H1 (cell line): ENCODE measurements at regions not wholly inside any gene's neighbourhood (a gene's known extent, or its start where the extent isn't known, plus 50 kb on each side); places are given as distances from the start of the nearest gene placed in this dataset.

Source experiments
- BRCA1 ChIP-seq: IDR thresholded peaks from 2 replicates; pipeline ENCODE4 v1.6.1; 2012; ENCODE audit warnings: low read depth, low read length, improper control_type of control experiment
- CHD1 ChIP-seq: IDR thresholded peaks from 2 replicates; pipeline ENCODE4 v1.6.1; 2012; ENCODE audit warnings: low read depth, low read length, improper control_type of control experiment
- EP300 ChIP-seq, 2 experiments: IDR thresholded peaks; 1 replicate in 1 of 2; 2 replicates in 1 of 2; pipeline ENCODE4 v1.6.1; 2011 to 2012; ENCODE audit warnings: low read depth in 2 of 2, low read length in 2 of 2, mild to moderate bottlenecking in 2 of 2, borderline replicate concordance in 1 of 2, inconsistent platforms in 1 of 2, moderate library complexity in 1 of 2
- EZH2 ChIP-seq: fragments of 200-600 bp; sonication (generic); IDR thresholded peaks from 2 replicates; pipeline ENCODE4 v1.7.1; 2012; ENCODE audit warnings: low read depth, mild to moderate bottlenecking, moderate library complexity, low read length, inconsistent platforms; ENCODE audit not compliant: severe bottlenecking
- JUND ChIP-seq: IDR thresholded peaks from 2 replicates; pipeline ENCODE4 v1.6.1; 2011; ENCODE audit warnings: mild to moderate bottlenecking, improper control_type of control experiment, low read length
- KDM1A ChIP-seq: fragments of 200-600, 300-600 bp; sonication (generic); IDR thresholded peaks from 2 replicates; pipeline ENCODE4 v1.7.1; 2016; ENCODE audit warnings: mild to moderate bottlenecking, low read length, borderline replicate concordance
- POLR2AphosphoS5 ChIP-seq: IDR thresholded peaks from 2 replicates; pipeline ENCODE4 v1.6.1; 2011; ENCODE audit warnings: low read depth, low read length
- RFX5 ChIP-seq: IDR thresholded peaks from 2 replicates; pipeline ENCODE4 v1.6.1; 2011; ENCODE audit warnings: low read depth, low read length, improper control_type of control experiment, borderline replicate concordance
- TAF1 ChIP-seq: IDR thresholded peaks from 2 replicates; pipeline ENCODE4 v1.6.1; 2011; ENCODE audit warnings: mild to moderate bottlenecking, low read depth, low read length
- TF ChIP-seq, protein P1 (sequence below), 3 experiments: IDR thresholded peaks; 1 replicate in 2 of 3; 2 replicates in 1 of 3; pipeline versions ENCODE4 v1.5.1 to v1.6.1; 2011; ENCODE audit warnings: low read length in 3 of 3, mild to moderate bottlenecking in 3 of 3, inconsistent platforms in 2 of 3, low read depth in 1 of 3, moderate library complexity in 1 of 3; ENCODE audit not compliant: insufficient read depth in 1 of 3; ENCODE audit errors: control extremely low read depth in 1 of 3
- TF ChIP-seq, protein P2 (sequence below): IDR thresholded peaks from 2 replicates; pipeline ENCODE4 v1.6.1; 2012; ENCODE audit warnings: inconsistent platforms

GRCh38 chr7:108642126-108642525 is 72.5 kb downstream of the DNAJB9 start:
- TF ChIP-seq RFX5 (no peak), CHD1 (no peak), KDM1A (no peak), TAF1 (no peak), POLR2AphosphoS5 (no peak), BRCA1 (no peak), EZH2 (no peak), EP300 (IDR thresholded peaks at IDR 0.05; ENCODE audit: borderline replicate concordance in 1 of 2, low read depth in 2 of 2, low read length in 2 of 2) (no peak), JUND (no peak)
- TF ChIP-seq, protein P1, sequence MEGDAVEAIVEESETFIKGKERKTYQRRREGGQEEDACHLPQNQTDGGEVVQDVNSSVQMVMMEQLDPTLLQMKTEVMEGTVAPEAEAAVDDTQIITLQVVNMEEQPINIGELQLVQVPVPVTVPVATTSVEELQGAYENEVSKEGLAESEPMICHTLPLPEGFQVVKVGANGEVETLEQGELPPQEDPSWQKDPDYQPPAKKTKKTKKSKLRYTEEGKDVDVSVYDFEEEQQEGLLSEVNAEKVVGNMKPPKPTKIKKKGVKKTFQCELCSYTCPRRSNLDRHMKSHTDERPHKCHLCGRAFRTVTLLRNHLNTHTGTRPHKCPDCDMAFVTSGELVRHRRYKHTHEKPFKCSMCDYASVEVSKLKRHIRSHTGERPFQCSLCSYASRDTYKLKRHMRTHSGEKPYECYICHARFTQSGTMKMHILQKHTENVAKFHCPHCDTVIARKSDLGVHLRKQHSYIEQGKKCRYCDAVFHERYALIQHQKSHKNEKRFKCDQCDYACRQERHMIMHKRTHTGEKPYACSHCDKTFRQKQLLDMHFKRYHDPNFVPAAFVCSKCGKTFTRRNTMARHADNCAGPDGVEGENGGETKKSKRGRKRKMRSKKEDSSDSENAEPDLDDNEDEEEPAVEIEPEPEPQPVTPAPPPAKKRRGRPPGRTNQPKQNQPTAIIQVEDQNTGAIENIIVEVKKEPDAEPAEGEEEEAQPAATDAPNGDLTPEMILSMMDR (IDR thresholded peaks at IDR 0.05; ENCODE audit: control extremely low read depth in 1 of 3, insufficient read depth in 1 of 3, low read depth in 1 of 3, low read length in 3 of 3), result no peak
- TF ChIP-seq, protein P2, sequence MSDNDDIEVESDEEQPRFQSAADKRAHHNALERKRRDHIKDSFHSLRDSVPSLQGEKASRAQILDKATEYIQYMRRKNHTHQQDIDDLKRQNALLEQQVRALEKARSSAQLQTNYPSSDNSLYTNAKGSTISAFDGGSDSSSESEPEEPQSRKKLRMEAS, result no peak
